ENCODE measurements at regions not wholly inside any gene's neighbourhood (a gene's known extent, or its start where the extent isn't known, plus 50 kb on each side); places are given as distances from the start of the nearest gene placed in this dataset.

DNA sequence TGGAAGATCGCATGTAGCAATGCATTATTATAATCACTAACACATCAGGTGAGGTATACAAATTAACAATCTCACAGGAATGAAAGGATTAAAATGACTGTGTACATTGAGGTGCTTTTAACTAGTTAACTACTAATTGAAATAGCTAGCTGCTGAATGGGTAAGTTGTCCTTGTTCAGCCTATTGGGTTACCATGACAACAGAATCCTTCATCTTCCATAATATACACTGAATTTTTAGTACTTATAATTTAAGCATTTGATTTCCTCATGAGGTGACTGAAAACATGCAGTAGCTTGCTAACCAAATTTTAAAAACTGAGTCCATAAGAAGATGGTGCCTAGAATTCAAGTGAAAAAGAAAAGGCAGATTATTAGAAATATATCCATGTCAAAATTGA lies 347.9 kb downstream of the FAT3 start:
- no peak overlapping the region for H3K4me3 ChIP-seq
- no peak overlapping the region for H2AFZ ChIP-seq (replicated peaks)
- no peaks in the 10 kb centered on the region for H4K20me1 ChIP-seq (ENCODE audit: low read depth)
- H3K4me2 ChIP-seq, result no peak overlapping the region
- H3K4me1 Mint-ChIP-seq, result peaks cover 4% of the 10 kb centered on the region
- H3K27ac ChIP-seq, result no peak overlapping the region
- TF ChIP-seq EZH2phosphoT487 (IDR thresholded peaks at IDR 0.05), result no peak
- TF ChIP-seq, protein P1, sequence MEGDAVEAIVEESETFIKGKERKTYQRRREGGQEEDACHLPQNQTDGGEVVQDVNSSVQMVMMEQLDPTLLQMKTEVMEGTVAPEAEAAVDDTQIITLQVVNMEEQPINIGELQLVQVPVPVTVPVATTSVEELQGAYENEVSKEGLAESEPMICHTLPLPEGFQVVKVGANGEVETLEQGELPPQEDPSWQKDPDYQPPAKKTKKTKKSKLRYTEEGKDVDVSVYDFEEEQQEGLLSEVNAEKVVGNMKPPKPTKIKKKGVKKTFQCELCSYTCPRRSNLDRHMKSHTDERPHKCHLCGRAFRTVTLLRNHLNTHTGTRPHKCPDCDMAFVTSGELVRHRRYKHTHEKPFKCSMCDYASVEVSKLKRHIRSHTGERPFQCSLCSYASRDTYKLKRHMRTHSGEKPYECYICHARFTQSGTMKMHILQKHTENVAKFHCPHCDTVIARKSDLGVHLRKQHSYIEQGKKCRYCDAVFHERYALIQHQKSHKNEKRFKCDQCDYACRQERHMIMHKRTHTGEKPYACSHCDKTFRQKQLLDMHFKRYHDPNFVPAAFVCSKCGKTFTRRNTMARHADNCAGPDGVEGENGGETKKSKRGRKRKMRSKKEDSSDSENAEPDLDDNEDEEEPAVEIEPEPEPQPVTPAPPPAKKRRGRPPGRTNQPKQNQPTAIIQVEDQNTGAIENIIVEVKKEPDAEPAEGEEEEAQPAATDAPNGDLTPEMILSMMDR (IDR thresholded peaks at IDR 0.05), result no peak
- H3F3A ChIP-seq (ENCODE audit: low read depth), result no peaks in the 10 kb centered on the region
- no peak overlapping the region for H3K4me3 Mint-ChIP-seq
- no peaks in the 10 kb centered on the region for H3K27me3 ChIP-seq
- no peaks in the 10 kb centered on the region for H3K4me1 ChIP-seq
- H3K9me3 ChIP-seq (ENCODE audit: low read depth), result no peaks in the 10 kb centered on the region
- H3K27ac Mint-ChIP-seq, result no peak overlapping the region
- no peak overlapping the region for H3K9ac ChIP-seq
- no peaks in the 10 kb centered on the region for H3K36me3 Mint-ChIP-seq
- no peaks in the 10 kb centered on the region for H3K79me2 ChIP-seq (ENCODE audit: low read depth)
- no peak for DNase-seq (ENCODE audit: low spot score)
- peaks cover 4% of the 10 kb centered on the region for H3K27me3 Mint-ChIP-seq (ENCODE audit: insufficient read depth, low read depth)
- H3K36me3 ChIP-seq, result no peaks in the 10 kb centered on the region
- no peaks in the 10 kb centered on the region for H3K9me3 Mint-ChIP-seq

DNA sequence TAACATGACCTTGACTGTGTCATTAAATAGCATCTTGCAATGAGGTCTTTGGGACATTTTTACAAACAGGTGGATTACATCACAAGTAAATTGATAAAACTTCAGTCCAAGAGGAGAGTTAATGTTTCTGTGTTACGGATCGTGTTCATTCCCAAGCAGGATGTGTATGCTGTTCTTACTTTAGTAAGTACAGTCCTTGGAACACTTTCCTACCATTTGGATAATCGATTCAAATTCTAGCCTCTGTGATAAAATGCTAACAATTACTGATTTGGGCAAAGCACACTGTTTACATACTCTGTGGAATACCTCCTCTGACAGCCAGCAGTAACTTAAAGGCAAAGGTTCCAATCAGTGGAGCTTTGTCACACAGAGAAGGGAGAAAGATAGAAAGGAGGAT lies 351.7 kb downstream of the FAT3 start:
- Histone ChIP-seq H2AFZ (replicated peaks) (no peak overlapping the region), H3K27ac (no peak overlapping the region), H3K4me3 (no peak overlapping the region), H3K9me3 (ENCODE audit: low read depth) (no peaks in the 10 kb centered on the region), H4K20me1 (ENCODE audit: low read depth) (no peaks in the 10 kb centered on the region), H3K27me3 (no peaks in the 10 kb centered on the region), H3K4me1 (no peaks in the 10 kb centered on the region), H3K79me2 (ENCODE audit: low read depth) (no peaks in the 10 kb centered on the region), H3F3A (ENCODE audit: low read depth) (no peaks in the 10 kb centered on the region), H3K4me2 (no peak overlapping the region), H3K9ac (no peak overlapping the region), H3K36me3 (no peaks in the 10 kb centered on the region)
- no peaks in the 10 kb centered on the region for H3K9me3 Mint-ChIP-seq
- H3K4me1 Mint-ChIP-seq, result no peaks in the 10 kb centered on the region
- peaks cover 4% of the 10 kb centered on the region for H3K27me3 Mint-ChIP-seq (ENCODE audit: insufficient read depth, low read depth)
- TF ChIP-seq EZH2 (IDR thresholded peaks at IDR 0.05) (no peak), EZH2phosphoT487 (IDR thresholded peaks at IDR 0.05) (no peak)
- TF ChIP-seq, protein P1 (IDR thresholded peaks at IDR 0.05), result no peak
- no peak for DNase-seq (ENCODE audit: low spot score)
- no peak overlapping the region for H3K4me3 Mint-ChIP-seq
- H3K36me3 Mint-ChIP-seq, result no peaks in the 10 kb centered on the region
- no peak overlapping the region for H3K27ac Mint-ChIP-seq

DNA sequence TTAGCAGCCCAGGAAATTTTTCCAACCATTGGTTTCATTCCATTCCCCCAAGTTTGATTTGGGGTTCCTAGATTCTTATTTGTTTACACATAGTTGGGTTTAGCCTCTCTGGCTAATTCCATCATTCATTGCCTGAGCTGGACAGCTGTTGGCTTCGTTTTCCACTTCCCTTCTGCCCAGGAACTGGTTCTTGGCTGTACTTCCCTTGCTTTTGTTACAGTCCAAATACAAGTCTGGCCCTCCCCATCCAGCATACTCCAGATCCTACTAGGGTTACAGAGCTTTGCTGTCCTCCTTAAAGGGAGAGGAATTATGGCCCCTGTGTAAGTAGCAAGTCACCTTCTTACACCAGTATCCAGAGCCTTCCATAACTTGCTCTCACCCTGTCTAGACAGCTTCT lies 356.3 kb downstream of the FAT3 start:
- H3K36me3 Mint-ChIP-seq, result no peaks in the 10 kb centered on the region
- Histone ChIP-seq H3K27ac (no peak overlapping the region), H3K4me1 (peaks cover 8% of the 10 kb centered on the region), H3K36me3 (no peaks in the 10 kb centered on the region), H3F3A (ENCODE audit: low read depth) (no peaks in the 10 kb centered on the region), H3K4me3 (no peak overlapping the region), H2AFZ (replicated peaks) (no peak overlapping the region), H3K79me2 (ENCODE audit: low read depth) (no peaks in the 10 kb centered on the region), H4K20me1 (ENCODE audit: low read depth) (no peaks in the 10 kb centered on the region), H3K9ac (no peak overlapping the region), H3K27me3 (no peaks in the 10 kb centered on the region), H3K4me2 (no peak overlapping the region), H3K9me3 (ENCODE audit: low read depth) (no peaks in the 10 kb centered on the region)
- no peak overlapping the region for H3K27ac Mint-ChIP-seq
- no peaks in the 10 kb centered on the region for H3K9me3 Mint-ChIP-seq
- H3K4me3 Mint-ChIP-seq, result no peak overlapping the region
- DNase-seq (ENCODE audit: low spot score), result no peak
- no peaks in the 10 kb centered on the region for H3K27me3 Mint-ChIP-seq (ENCODE audit: insufficient read depth, low read depth)
- H3K4me1 Mint-ChIP-seq, result no peaks in the 10 kb centered on the region
- TF ChIP-seq EZH2 (IDR thresholded peaks at IDR 0.05), result no peak
- TF ChIP-seq, protein P1 (IDR thresholded peaks at IDR 0.05), result no peak
- TF ChIP-seq EZH2phosphoT487 (IDR thresholded peaks at IDR 0.05), result no peak

DNA sequence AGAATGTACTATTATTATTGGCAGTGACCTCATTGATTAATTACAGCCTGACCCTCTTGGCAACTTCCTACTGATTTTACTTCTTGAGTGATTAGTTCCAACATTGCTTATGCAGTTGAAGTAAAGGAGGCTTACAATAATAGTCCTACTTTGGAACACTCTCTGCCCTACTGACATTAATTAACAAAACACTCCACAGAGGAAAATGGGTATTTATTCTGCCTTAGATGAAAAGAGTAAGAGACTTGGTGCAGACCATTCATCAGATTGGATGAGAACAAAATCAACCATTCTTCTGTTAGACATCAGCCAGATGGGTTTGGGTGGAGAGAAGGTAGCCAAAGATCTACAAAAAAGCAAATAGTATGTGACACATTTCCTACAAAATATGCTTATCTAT lies 363.8 kb downstream of the FAT3 start:
- no peak for DNase-seq (ENCODE audit: low spot score)
- Histone ChIP-seq H2AFZ (replicated peaks) (no peak overlapping the region), H3K27me3 (no peaks in the 10 kb centered on the region), H3K4me2 (no peak overlapping the region), H3K9me3 (ENCODE audit: low read depth) (no peaks in the 10 kb centered on the region), H3K4me1 (peaks cover 2% of the 10 kb centered on the region), H3K9ac (no peak overlapping the region), H4K20me1 (ENCODE audit: low read depth) (no peaks in the 10 kb centered on the region), H3F3A (ENCODE audit: low read depth) (no peaks in the 10 kb centered on the region), H3K36me3 (no peaks in the 10 kb centered on the region), H3K27ac (no peak overlapping the region), H3K79me2 (ENCODE audit: low read depth) (no peaks in the 10 kb centered on the region), H3K4me3 (no peak overlapping the region)
- Mint-ChIP-seq H3K36me3 (peaks cover 4% of the 10 kb centered on the region), H3K27ac (no peak overlapping the region), H3K27me3 (ENCODE audit: insufficient read depth, low read depth) (no peaks in the 10 kb centered on the region), H3K4me1 (no peaks in the 10 kb centered on the region), H3K4me3 (no peak overlapping the region), H3K9me3 (no peaks in the 10 kb centered on the region)
- no peak for TF ChIP-seq EZH2 (IDR thresholded peaks at IDR 0.05)
